ENCODE measurements at regions not wholly inside any gene's neighbourhood (a gene's known extent, or its start where the extent isn't known, plus 50 kb on each side); places are given as distances from the start of the nearest gene placed in this dataset.

- FAIRE-seq (no peak), DNase-seq (no peak)
- Histone ChIP-seq H3K4me3 (ENCODE audit: low read depth in 1 of 3, low read length in 3 of 3) (no peak overlapping the region), H3K4me1 (ENCODE audit: control insufficient read depth in 3 of 3, insufficient read depth in 2 of 3, low read depth in 1 of 3, low read length in 2 of 3) (no peaks in the 10 kb centered on the region), H3K9me3 (ENCODE audit: control insufficient read depth in 2 of 2, insufficient read depth in 1 of 2, low read depth in 1 of 2, low read length in 1 of 2) (peaks cover 0 to 1% of the 10 kb centered on the region in 2 donors), H3K27ac (ENCODE audit: low read depth in 1 of 3, low read length in 2 of 3) (no peak overlapping the region), H3K27me3 (ENCODE audit: control insufficient read depth in 3 of 3, insufficient read depth in 3 of 3, low read length in 3 of 3) (no peaks in the 10 kb centered on the region), H3K36me3 (ENCODE audit: control insufficient read depth in 3 of 3, insufficient read depth in 2 of 3, low read depth in 1 of 3, low read length in 3 of 3) (no peaks in the 10 kb centered on the region)
- 42 to 67% (median 55%) methylated on average over 3 of the region's 3 CpGs for WGBS, 3 donors
Measured at GRCh38 chr5:30592833-30593232, 600.7 kb upstream of the CDH6 start.

- WGBS, 3 donors = 47 to 51% (median 50%) methylated on average over 8 of the region's 8 CpGs
- no peak overlapping the region for H3K4me3 ChIP-seq (ENCODE audit: low read depth in 1 of 3, low read length in 3 of 3)
- no peaks in the 10 kb centered on the region for H3K36me3 ChIP-seq (ENCODE audit: control insufficient read depth in 3 of 3, insufficient read depth in 2 of 3, low read depth in 1 of 3, low read length in 3 of 3)
- DNase-seq = no peak
- H3K27me3 ChIP-seq (ENCODE audit: control insufficient read depth in 3 of 3, insufficient read depth in 3 of 3, low read length in 3 of 3) = no peaks in the 10 kb centered on the region
- H3K27ac ChIP-seq (ENCODE audit: low read depth in 1 of 3, low read length in 2 of 3) = no peak overlapping the region
- H3K4me1 ChIP-seq (ENCODE audit: control insufficient read depth in 3 of 3, insufficient read depth in 2 of 3, low read depth in 1 of 3, low read length in 2 of 3) = no peaks in the 10 kb centered on the region
- FAIRE-seq = no peak
- H3K9me3 ChIP-seq (ENCODE audit: control insufficient read depth in 2 of 2, insufficient read depth in 1 of 2, low read depth in 1 of 2, low read length in 1 of 2) = no peaks in the 10 kb centered on the region
Measured at GRCh38 chr5:30581198-30581935, 612.1 kb upstream of the CDH6 start.

- Histone ChIP-seq H3K9me3 (ENCODE audit: control insufficient read depth in 2 of 2, insufficient read depth in 1 of 2, low read depth in 1 of 2, low read length in 1 of 2) (no peaks in the 10 kb centered on the region), H3K4me1 (ENCODE audit: control insufficient read depth in 3 of 3, insufficient read depth in 2 of 3, low read depth in 1 of 3, low read length in 2 of 3) (no peaks in the 10 kb centered on the region), H3K36me3 (ENCODE audit: control insufficient read depth in 3 of 3, insufficient read depth in 2 of 3, low read depth in 1 of 3, low read length in 3 of 3) (no peaks in the 10 kb centered on the region), H3K27ac (ENCODE audit: low read depth in 1 of 3, low read length in 2 of 3) (no peak overlapping the region), H3K27me3 (ENCODE audit: control insufficient read depth in 3 of 3, insufficient read depth in 3 of 3, low read length in 3 of 3) (no peaks in the 10 kb centered on the region), H3K4me3 (ENCODE audit: low read depth in 1 of 3, low read length in 3 of 3) (no peak overlapping the region)
- DNase-seq (no peak), FAIRE-seq (no peak)
- WGBS, 3 donors = 77 to 86% (median 84%) methylated on average over 1 of the region's 1 CpG
Measured at GRCh38 chr5:30574761-30575160, 618.7 kb upstream of the CDH6 start.

- Histone ChIP-seq H3K27ac (ENCODE audit: low read depth in 1 of 3, low read length in 2 of 3) (no peak overlapping the region), H3K9me3 (ENCODE audit: control insufficient read depth in 2 of 2, insufficient read depth in 1 of 2, low read depth in 1 of 2, low read length in 1 of 2) (no peaks in the 10 kb centered on the region), H3K27me3 (ENCODE audit: control insufficient read depth in 3 of 3, insufficient read depth in 3 of 3, low read length in 3 of 3) (no peaks in the 10 kb centered on the region), H3K4me3 (ENCODE audit: low read depth in 1 of 3, low read length in 3 of 3) (no peak overlapping the region), H3K36me3 (ENCODE audit: control insufficient read depth in 3 of 3, insufficient read depth in 2 of 3, low read depth in 1 of 3, low read length in 3 of 3) (no peaks in the 10 kb centered on the region), H3K4me1 (ENCODE audit: control insufficient read depth in 3 of 3, insufficient read depth in 2 of 3, low read depth in 1 of 3, low read length in 2 of 3) (no peaks in the 10 kb centered on the region)
- WGBS, 3 donors = 19 to 38% (median 25%) methylated on average over 1 of the region's 1 CpG
- FAIRE-seq (no peak), DNase-seq (no peak)
Measured at GRCh38 chr5:30572279-30572678, 621.2 kb upstream of the CDH6 start.

- no peaks in the 10 kb centered on the region for H3K27me3 ChIP-seq (ENCODE audit: control insufficient read depth in 3 of 3, insufficient read depth in 3 of 3, low read length in 3 of 3)
- 43 to 73% (median 55%) methylated on average over 2 of the region's 2 CpGs for WGBS, 3 donors
- no peak for FAIRE-seq
Measured at GRCh38 chr5:30561771-30562170, 631.7 kb upstream of the CDH6 start.

GRCh38 chr5:30551618-30552017 is 641.9 kb upstream of the CDH6 start:
- DNase-seq (no peak), FAIRE-seq (no peak)
- Histone ChIP-seq H3K27me3 (ENCODE audit: control insufficient read depth in 3 of 3, insufficient read depth in 3 of 3, low read length in 3 of 3) (no peaks in the 10 kb centered on the region), H3K27ac (ENCODE audit: low read depth in 1 of 3, low read length in 2 of 3) (no peak overlapping the region), H3K9me3 (ENCODE audit: control insufficient read depth in 2 of 2, insufficient read depth in 1 of 2, low read depth in 1 of 2, low read length in 1 of 2) (no peaks in the 10 kb centered on the region), H3K4me3 (ENCODE audit: low read depth in 1 of 3, low read length in 3 of 3) (no peak overlapping the region), H3K4me1 (ENCODE audit: control insufficient read depth in 3 of 3, insufficient read depth in 2 of 3, low read depth in 1 of 3, low read length in 2 of 3) (no peaks in the 10 kb centered on the region), H3K36me3 (ENCODE audit: control insufficient read depth in 3 of 3, insufficient read depth in 2 of 3, low read depth in 1 of 3, low read length in 3 of 3) (no peaks in the 10 kb centered on the region)
- 53 to 68% (median 61%) methylated on average over 4 of the region's 4 CpGs for WGBS, 3 donors

More at GRCh38 chr5:30561771-30562170, 631.7 kb upstream of the CDH6 start:
- Histone ChIP-seq H3K36me3 (ENCODE audit: control insufficient read depth in 3 of 3, insufficient read depth in 2 of 3, low read depth in 1 of 3, low read length in 3 of 3) (no peaks in the 10 kb centered on the region), H3K4me1 (ENCODE audit: control insufficient read depth in 3 of 3, insufficient read depth in 2 of 3, low read depth in 1 of 3, low read length in 2 of 3) (no peaks in the 10 kb centered on the region), H3K4me3 (ENCODE audit: low read depth in 1 of 3, low read length in 3 of 3) (no peak overlapping the region), H3K27ac (ENCODE audit: low read depth in 1 of 3, low read length in 2 of 3) (no peak overlapping the region), H3K9me3 (ENCODE audit: control insufficient read depth in 2 of 2, insufficient read depth in 1 of 2, low read depth in 1 of 2, low read length in 1 of 2) (no peaks in the 10 kb centered on the region)
- DNase-seq = no peak

- 86 to 89% (median 87%) methylated on average over 4 of the region's 4 CpGs for WGBS, 3 donors
- no peak for FAIRE-seq
- no peaks in the 10 kb centered on the region for H3K27me3 ChIP-seq (ENCODE audit: control insufficient read depth in 3 of 3, insufficient read depth in 3 of 3, low read length in 3 of 3)
Measured at GRCh38 chr5:30548580-30549305, 644.7 kb upstream of the CDH6 start.

GRCh38 chr5:30540150-30540549 is 653.3 kb upstream of the CDH6 start:
- no peaks in the 10 kb centered on the region for H3K36me3 ChIP-seq (ENCODE audit: control insufficient read depth in 3 of 3, insufficient read depth in 2 of 3, low read depth in 1 of 3, low read length in 3 of 3)
- FAIRE-seq = no peak
- DNase-seq = no peak
- peaks cover 0 to 15% of the 10 kb centered on the region in 2 donors for H3K9me3 ChIP-seq (ENCODE audit: control insufficient read depth in 2 of 2, insufficient read depth in 1 of 2, low read depth in 1 of 2, low read length in 1 of 2)
- no peaks in the 10 kb centered on the region for H3K27me3 ChIP-seq (ENCODE audit: control insufficient read depth in 3 of 3, insufficient read depth in 3 of 3, low read length in 3 of 3)
- H3K27ac ChIP-seq (ENCODE audit: low read depth in 1 of 3, low read length in 2 of 3) = no peak overlapping the region
- 83 to 94% (median 90%) methylated on average over 4 of the region's 4 CpGs for WGBS, 3 donors
- H3K4me3 ChIP-seq (ENCODE audit: low read depth in 1 of 3, low read length in 3 of 3) = no peak overlapping the region
- no peaks in the 10 kb centered on the region for H3K4me1 ChIP-seq (ENCODE audit: control insufficient read depth in 3 of 3, insufficient read depth in 2 of 3, low read depth in 1 of 3, low read length in 2 of 3)

More at GRCh38 chr5:30548580-30549305, 644.7 kb upstream of the CDH6 start:
- H3K27ac ChIP-seq (ENCODE audit: low read depth in 1 of 3, low read length in 2 of 3) = no peak overlapping the region
- H3K4me1 ChIP-seq (ENCODE audit: control insufficient read depth in 3 of 3, insufficient read depth in 2 of 3, low read depth in 1 of 3, low read length in 2 of 3) = no peaks in the 10 kb centered on the region
- no peak overlapping the region for H3K4me3 ChIP-seq (ENCODE audit: low read depth in 1 of 3, low read length in 3 of 3)
- H3K9me3 ChIP-seq (ENCODE audit: control insufficient read depth in 2 of 2, insufficient read depth in 1 of 2, low read depth in 1 of 2, low read length in 1 of 2) = no peaks in the 10 kb centered on the region
- H3K36me3 ChIP-seq (ENCODE audit: control insufficient read depth in 3 of 3, insufficient read depth in 2 of 3, low read depth in 1 of 3, low read length in 3 of 3) = no peaks in the 10 kb centered on the region
- DNase-seq = no peak

Measured in small intestine (tissue), 7 donors.